H1 (cell line): ENCODE measurements at regions not wholly inside any gene's neighbourhood (a gene's known extent, or its start where the extent isn't known, plus 50 kb on each side); places are given as distances from the start of the nearest gene placed in this dataset.
A peak's percentile ranks its signal among the peaks of the same experiment; 100 is the strongest.

Source experiments
- BCL11A ChIP-seq, 2 experiments: IDR thresholded peaks; one replicate each; pipeline ENCODE4 v1.6.1; 2011; ENCODE audit warnings: low read depth in 2 of 2, low read length in 2 of 2, mild to moderate bottlenecking in 2 of 2
- CEBPB ChIP-seq: IDR thresholded peaks from 2 replicates; pipeline ENCODE4 v1.6.1; 2012; ENCODE audit warnings: low read depth, low read length
- CHD2 ChIP-seq: IDR thresholded peaks from 2 replicates; pipeline ENCODE4 v1.6.1; 2012; ENCODE audit warnings: low read length, improper control_type of control experiment
- CHD7 ChIP-seq: fragments of 300-600 bp; sonication (generic); IDR thresholded peaks from 2 replicates; pipeline ENCODE4 v1.7.1; 2012; ENCODE audit warnings: low read length, moderate library complexity, mild to moderate bottlenecking, inconsistent platforms; ENCODE audit not compliant: insufficient replicate concordance
- EGR1 ChIP-seq: IDR thresholded peaks from 2 replicates; pipeline ENCODE4 v1.6.1; 2011; ENCODE audit warnings: low read depth, low read length, borderline replicate concordance
- HDAC2 ChIP-seq, 2 experiments: fragments of 300-600 bp in 1 of 2; sonication (generic) in 1 of 2; IDR thresholded peaks; 2 replicates each; pipeline ENCODE4 v1.6.1; 2011 to 2012; ENCODE audit warnings: low read depth in 2 of 2, low read length in 2 of 2, mild to moderate bottlenecking in 2 of 2, moderate library complexity in 2 of 2, borderline replicate concordance in 1 of 2, inconsistent platforms in 1 of 2
- POLR2AphosphoS5 ChIP-seq: IDR thresholded peaks from 2 replicates; pipeline ENCODE4 v1.6.1; 2011; ENCODE audit warnings: low read depth, low read length
- TCF12 ChIP-seq: IDR thresholded peaks from 2 replicates; pipeline ENCODE4 v1.6.1; 2011; ENCODE audit warnings: low read depth, mild to moderate bottlenecking, low read length
- TEAD4 ChIP-seq: IDR thresholded peaks from 2 replicates; pipeline ENCODE4 v1.6.1; 2012; ENCODE audit warnings: low read depth, low read length, inconsistent platforms, mixed read lengths
- YY1 ChIP-seq: IDR thresholded peaks from 2 replicates; pipeline ENCODE4 v1.6.1; 2011; ENCODE audit warnings: low read depth, mild to moderate bottlenecking, low read length

GRCh38 chr2:139369423-139370409 lies 589.5 kb upstream of the NXPH2 start (continued):
- TF ChIP-seq CHD7 (peak; percentile 81), POLR2AphosphoS5 (peak; percentile 74), BCL11A (IDR thresholded peaks at IDR 0.05; ENCODE audit: low read depth in 2 of 2, low read length in 2 of 2) (peak in 1 of 2 experiments; percentile 58), CEBPB (0 out of 2 replicates have a peak, but pooled peaks have one; percentile 7), TEAD4 (peak; percentile 40; the same call in 1 of the 2 replicates), HDAC2 (IDR thresholded peaks at IDR 0.05; ENCODE audit: borderline replicate concordance in 1 of 2, low read depth in 2 of 2, low read length in 2 of 2) (peak in 1 of 2 experiments; percentile 43; a peak in 1 of 4 replicates), EGR1 (no peak), TCF12 (peak; percentile 90), CHD2 (no peak), YY1 (no peak)
